GM19025 (cell line): ENCODE measurements at regions not wholly inside any gene's neighbourhood (a gene's known extent, or its start where the extent isn't known, plus 50 kb on each side); places are given as distances from the start of the nearest gene placed in this dataset.

Experiments used
- ATAC-seq: cut with Tn5 transposase; IDR thresholded peaks from one replicate; pipeline ENCODE4 v1.9.1; 2021; ENCODE audit warnings: mild to moderate bottlenecking, low read depth, moderate library complexity; ENCODE audit not compliant: unreplicated experiment

DNA sequence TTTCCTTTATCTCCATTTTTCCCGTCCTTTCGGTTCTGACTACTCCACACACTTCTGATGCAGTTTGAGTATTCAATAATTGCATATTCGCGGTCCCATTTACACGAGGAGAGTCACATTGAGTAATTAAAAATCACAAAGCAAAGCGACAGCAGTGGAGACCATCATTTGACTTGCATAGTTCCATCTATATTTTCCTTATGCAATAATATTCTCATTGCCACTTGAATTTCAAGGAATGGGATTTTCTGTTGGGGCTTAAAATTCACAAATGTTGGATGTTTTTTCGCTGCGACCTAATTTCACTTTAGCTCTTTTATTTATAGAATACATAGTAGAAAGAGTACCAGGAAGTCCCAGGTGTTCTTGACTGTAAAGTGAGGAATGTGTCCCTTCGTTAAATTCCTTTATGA is 186.8 kb downstream of the ZEB2 start:
- ATAC-seq = no peak

GRCh38 chr2:144332356-144333142 is 187.4 kb downstream of the ZEB2 start:
- peak; percentile 86 for ATAC-seq

GRCh38 chr2:144331674-144332355 is 188.1 kb downstream of the ZEB2 start:
- peak; percentile 71 for ATAC-seq

GRCh38 chr2:144330951-144331673 is 188.8 kb downstream of the ZEB2 start:
- ATAC-seq = no peak

DNA sequence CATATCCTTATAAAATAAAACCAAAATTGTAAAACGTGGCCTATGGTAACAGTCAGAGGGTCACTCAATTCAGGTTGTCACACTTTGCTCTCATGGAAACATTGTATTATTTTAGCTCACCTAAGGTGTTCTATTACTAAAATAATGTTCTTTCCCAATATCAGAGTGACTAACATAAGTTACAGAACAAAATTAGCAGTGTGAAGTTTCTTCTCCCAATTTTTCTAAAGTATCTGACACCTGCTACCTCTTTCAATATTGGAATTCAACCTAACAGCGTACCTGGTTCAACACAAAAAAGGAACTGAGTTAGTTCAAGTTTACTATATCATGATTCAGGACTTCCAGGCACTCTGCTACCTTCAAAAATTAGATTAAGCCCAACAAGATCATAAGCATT is 190.4 kb downstream of the ZEB2 start:
- no peak for ATAC-seq

DNA sequence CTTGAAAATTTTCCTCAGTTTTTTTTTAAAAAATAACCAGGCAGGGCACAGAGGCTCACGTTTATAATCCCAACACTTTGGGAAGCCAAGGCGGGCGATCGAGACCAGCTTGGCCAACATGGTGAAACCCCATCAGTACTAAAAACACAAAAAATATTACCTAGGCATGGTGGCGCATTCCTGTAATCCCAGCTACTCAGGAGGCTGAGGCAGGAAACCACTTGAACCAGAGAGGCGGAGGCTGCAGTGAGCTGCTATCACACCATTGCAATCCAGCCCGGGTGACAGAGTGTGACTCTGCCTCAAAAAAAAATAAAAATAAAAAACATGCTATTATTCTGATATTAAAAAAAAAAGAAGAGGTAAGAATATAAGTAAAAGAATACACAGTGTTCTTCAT is 191.0 kb downstream of the ZEB2 start:
- no peak for ATAC-seq

GRCh38 chr2:144326825-144327224 is 193.1 kb downstream of the ZEB2 start:
- ATAC-seq = no peak

GRCh38 chr2:144325086-144325485 is 194.8 kb downstream of the ZEB2 start:
- peak; percentile 65 for ATAC-seq

DNA sequence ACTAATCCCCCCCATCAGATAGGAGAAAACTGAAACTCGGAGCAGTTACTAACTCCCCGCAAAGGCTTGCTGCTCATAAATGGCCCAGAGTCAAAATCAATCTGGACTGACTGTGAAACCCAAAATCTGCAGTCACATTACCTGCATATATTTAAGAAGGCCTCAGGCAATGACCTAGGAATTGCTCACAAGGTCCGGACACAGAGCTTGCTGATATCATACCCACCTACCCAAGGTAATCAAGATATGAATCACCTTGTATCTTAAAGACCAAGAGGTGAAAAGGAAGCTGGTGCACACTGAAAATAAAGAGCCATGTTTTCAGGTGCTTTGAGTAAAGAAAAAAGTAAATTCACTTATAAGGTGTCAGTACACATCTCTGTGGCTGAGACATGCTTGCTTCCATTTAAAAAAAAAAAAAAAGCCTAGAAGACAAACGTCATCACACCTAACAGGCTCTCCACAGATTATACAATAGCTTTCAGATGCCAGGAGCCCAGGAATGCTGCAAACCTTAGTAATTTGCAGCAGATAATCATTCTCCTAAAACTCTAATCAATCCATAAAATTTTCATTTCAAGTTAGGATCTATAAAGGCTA is 195.4 kb downstream of the ZEB2 start:
- peak; percentile 26 for ATAC-seq

- no peak for ATAC-seq
Observed at GRCh38 chr2:144323946-144324345, 196.0 kb downstream of the ZEB2 start.

DNA sequence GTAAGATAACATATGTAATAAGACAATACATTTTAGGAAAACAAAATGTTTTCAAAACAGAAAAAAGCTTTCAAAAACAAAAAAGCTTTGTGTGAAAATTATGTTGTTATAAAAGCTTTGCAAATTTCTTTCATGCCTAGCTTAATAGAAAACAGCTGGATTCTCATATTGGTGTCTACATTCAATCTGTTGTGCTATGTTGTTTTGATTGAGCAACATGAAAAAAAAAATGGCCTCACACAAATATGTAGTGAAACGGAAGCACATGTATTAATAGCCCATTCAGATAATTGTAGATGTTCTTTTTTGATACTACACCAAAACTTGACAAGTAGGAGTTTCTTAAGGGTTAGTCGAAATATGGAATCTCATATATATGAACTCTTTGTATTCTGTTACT is 197.5 kb downstream of the ZEB2 start:
- no peak for ATAC-seq

DNA sequence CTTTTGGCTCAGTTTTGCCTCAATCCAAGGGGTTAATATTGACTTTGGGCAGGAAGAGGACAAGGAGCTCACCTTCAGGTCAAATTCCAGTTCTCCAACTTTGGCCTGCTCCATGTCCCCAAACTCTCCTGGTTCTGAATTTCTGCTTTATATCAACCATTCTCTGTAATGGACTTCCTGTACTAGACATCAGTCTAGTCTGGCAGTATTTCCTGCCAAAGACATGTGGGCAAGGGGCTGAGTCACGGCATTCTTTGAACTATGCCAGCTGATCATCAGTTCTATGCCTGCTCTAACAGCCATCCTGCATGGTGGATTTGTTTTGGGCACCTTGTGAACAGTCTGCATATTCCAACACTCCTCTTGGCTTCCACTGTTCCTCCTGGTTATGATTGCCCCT is 199.4 kb downstream of the ZEB2 start:
- ATAC-seq = no peak

GRCh38 chr2:144317071-144317738 is 202.7 kb downstream of the ZEB2 start:
- no peak for ATAC-seq

GRCh38 chr2:144310889-144311608 is 208.9 kb downstream of the ZEB2 start:
- ATAC-seq = no peak

DNA sequence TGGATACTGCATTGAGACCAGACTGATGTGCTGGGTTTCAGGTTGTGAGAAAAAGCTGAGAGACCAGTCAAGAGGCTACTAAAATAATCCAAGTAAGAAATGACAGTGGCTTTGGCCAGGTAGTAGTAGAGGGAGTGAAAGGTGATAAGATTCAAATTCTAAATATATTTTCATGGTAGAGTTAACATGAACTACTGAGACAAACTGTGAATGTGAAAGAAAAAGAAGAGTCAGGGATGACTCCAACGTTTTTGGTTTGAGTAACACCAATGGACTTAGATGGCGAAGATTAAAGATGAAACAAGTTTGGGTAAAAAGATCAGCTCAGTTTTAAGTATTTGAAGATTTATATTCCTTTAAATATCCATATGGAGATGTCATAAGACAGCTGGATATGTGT is 209.4 kb downstream of the ZEB2 start:
- no peak for ATAC-seq

DNA sequence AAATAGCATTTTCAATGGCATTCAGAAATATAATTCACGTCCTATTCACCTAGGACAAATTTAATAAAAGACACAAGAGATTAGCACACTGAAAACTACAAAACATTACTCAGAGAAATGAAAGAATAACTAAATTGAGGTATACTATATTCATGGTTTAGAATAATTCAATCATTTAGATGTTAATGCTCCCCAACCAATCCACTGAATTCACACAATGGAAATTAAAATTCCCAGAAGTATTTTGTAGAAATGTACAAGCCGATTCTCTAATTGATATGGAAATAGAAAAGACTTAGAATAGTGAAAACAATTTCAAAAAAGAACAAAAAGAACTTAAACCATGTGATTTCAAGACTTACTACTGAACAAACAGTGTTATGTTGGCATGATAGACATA is 212.2 kb downstream of the ZEB2 start:
- no peak for ATAC-seq

DNA sequence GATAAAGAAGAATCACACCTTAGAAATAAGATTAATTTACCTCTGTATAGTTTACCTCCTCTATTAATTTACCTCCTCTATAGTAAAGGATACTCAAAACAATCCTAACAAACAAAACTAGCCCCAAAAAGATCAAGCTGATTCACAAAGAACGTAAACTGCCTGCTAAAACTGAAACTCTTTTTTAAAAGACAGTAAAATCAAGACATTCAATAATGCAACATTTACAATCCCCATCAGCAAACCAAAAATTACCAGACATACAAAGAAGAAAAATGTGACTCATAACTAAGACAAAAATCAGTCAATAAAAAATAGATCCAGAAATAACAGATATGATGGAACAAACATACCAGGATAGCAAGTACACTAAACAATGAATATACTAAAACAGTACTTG is 215.7 kb downstream of the ZEB2 start:
- no peak for ATAC-seq

- no peak for ATAC-seq
Observed at GRCh38 chr2:144300632-144301031, 219.3 kb downstream of the ZEB2 start.

DNA sequence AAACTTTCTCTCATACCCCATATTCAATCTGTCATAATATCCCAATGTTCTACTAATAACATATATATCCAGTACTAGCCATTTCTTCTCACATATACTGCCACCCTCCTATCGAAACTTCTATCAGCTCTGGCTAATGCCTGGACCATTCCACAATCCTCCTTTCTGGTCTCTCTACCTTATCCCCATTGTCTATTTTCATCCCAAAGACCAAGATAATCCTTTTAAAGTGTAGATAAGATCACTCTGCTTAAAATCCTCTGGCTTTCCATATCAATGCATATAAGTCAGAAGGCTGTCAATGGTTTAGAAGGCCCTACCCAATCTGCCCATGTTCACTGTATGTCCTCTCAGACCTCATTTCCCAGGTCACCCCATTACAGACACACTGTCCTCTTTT is 229.6 kb downstream of the ZEB2 start:
- ATAC-seq = no peak

DNA sequence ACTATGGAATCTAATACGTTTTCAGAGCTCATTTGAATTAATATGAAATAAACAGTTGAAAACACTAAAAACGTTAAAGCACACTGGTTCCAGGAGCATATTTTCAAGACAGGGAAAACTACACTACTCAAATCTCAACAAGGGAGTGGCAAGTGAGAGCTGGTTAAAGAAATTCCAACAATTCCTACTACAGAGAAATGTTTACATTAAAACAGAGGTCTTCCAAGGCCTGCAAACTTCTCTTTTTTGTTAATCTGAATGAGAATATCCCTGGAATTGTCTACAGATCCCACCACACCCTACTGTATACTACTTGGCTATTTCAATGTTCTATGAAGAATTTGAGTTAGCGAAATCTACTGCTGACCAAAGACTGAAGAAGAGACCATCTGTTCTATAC is 231.5 kb downstream of the ZEB2 start:
- no peak for ATAC-seq
